Cardiac fibroblast (primary cell): ENCODE measurements at regions not wholly inside any gene's neighbourhood (a gene's known extent, or its start where the extent isn't known, plus 50 kb on each side); places are given as distances from the start of the nearest gene placed in this dataset.

ENCODE experiments used
- DNase-seq, 2 donors: peaks; one replicate each; pipeline versions ENCODE4 v3.0.0 to v3.0.0-alpha.2; 2010; ENCODE audit warnings: low read depth in 2 of 2
- H3K4me3 ChIP-seq, 2 donors: replicated peaks in 1 of 2; 1 replicate in 1 of 2; 2 replicates in 1 of 2; pipeline ENCODE4 v1.5.1; 2011; ENCODE audit warnings: low read depth in 2 of 2, low read length in 2 of 2, mild to moderate bottlenecking in 2 of 2, moderate library complexity in 1 of 2
- TF ChIP-seq, protein P1 (sequence below): IDR thresholded peaks from one replicate; pipeline ENCODE4 v1.5.1; 2011; ENCODE audit warnings: low read depth, mild to moderate bottlenecking, low read length, inconsistent platforms

DNA sequence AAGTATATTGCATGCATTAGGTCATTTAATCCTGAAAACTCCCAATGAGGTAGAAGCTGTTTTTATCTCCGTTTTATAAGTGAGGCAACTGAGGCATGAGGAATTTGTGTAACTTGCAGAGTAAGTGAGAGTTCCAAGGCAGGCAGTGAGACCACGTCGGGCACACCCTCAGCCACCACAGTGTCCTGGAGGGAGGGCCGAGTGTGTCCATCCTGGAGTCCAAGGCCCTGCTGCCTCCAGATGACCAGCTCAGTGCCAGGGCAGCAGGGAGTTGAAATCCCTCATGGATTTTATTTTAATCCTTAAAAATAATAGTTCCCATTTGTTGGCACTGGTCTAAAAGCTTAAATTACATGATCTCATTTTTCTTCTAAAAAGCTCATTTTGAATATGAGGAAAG lies 104.6 kb upstream of the SMIM23 start:
- TF ChIP-seq, protein P1, sequence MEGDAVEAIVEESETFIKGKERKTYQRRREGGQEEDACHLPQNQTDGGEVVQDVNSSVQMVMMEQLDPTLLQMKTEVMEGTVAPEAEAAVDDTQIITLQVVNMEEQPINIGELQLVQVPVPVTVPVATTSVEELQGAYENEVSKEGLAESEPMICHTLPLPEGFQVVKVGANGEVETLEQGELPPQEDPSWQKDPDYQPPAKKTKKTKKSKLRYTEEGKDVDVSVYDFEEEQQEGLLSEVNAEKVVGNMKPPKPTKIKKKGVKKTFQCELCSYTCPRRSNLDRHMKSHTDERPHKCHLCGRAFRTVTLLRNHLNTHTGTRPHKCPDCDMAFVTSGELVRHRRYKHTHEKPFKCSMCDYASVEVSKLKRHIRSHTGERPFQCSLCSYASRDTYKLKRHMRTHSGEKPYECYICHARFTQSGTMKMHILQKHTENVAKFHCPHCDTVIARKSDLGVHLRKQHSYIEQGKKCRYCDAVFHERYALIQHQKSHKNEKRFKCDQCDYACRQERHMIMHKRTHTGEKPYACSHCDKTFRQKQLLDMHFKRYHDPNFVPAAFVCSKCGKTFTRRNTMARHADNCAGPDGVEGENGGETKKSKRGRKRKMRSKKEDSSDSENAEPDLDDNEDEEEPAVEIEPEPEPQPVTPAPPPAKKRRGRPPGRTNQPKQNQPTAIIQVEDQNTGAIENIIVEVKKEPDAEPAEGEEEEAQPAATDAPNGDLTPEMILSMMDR: no peak
- no peak for DNase-seq
- no peak overlapping the region for H3K4me3 ChIP-seq

GRCh38 chr5:171681677-171682076 lies 103.9 kb upstream of the SMIM23 start:
- DNase-seq: peak in 1 of 2 donors; percentile 40
- TF ChIP-seq, protein P1: no peak
- H3K4me3 ChIP-seq: no peak overlapping the region

DNA sequence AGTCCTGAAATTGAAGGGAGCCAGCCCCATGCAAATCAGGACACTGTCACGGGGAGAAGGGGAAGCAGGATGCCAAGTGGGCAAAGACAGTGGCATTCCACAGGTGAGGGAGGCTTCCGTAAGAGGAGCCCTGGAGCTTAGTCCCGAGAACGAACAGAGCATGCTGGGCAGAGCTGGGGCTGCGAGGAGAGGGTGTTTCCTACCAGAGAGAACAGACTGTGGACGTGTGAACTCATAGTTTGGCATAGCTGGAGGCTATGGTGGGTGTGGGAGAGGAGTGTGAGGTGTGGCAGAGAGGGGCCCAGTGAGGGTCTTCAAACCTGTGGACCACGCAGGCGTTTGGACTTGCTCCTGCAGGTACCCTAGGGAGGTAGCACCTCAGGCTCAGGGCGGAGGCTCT lies 102.8 kb upstream of the SMIM23 start:
- DNase-seq: no peak
- TF ChIP-seq, protein P1: no peak
- no peak overlapping the region for H3K4me3 ChIP-seq

DNA sequence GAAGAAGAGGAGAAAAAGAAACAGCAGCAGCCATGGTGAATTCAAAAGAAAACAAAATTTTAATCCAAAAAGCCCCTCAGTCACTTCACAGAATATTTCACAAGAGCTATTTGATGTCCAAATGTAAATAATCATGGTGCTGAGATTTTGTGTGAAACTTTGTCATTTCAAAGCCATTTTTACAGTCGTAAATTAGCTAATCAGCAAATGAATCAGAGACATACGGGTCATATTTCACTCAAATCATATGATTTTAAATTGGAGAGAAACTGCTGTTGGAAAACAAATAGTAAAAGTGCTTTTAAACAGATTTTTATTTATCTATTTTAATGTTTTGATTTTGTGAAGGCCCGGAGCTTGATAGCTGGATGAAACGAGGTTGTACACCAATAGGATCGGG lies 101.4 kb upstream of the SMIM23 start:
- TF ChIP-seq, protein P1: no peak
- H3K4me3 ChIP-seq: no peak overlapping the region
- no peak for DNase-seq

DNA sequence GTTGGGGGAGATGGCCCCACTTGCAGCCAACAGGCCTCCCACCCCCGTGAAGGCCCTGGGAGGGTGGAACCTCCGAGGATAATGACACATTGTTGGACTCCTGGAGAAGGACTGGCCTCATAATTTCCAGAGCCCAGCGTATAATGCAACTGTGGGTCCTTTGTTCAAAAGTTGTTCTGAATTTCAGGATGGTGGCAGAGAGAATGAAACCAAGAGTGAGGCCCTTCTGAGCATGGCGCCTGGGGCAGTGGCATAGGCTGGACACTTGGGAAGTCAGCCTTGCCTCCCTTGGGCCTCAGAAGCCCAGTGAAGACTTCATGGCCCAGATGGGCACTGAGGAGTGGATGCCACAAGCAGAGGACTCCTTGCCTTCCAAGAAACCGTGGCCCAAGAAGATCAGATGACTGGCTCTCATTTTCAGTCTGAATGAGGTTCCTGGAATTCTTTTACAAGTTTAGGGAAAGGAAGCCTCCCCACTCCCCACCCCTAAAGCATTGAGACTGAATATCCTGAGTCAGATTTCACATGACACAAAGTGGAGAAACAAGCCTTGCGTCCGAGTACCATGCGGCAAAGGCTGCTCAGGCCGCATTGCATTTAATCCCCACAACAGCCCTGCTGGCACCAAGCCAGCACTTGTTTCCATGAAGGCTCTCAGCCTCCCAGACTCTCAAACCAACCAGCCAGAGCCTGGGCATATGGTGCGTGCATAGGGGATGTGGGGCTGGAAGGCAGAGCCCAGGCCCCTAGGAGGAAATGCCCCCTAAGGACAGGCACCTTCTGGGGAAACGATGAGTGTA lies 96.7 kb upstream of the SMIM23 start:
- no peak overlapping the region for H3K4me3 ChIP-seq
- no peak for DNase-seq
- TF ChIP-seq, protein P1: no peak

DNA sequence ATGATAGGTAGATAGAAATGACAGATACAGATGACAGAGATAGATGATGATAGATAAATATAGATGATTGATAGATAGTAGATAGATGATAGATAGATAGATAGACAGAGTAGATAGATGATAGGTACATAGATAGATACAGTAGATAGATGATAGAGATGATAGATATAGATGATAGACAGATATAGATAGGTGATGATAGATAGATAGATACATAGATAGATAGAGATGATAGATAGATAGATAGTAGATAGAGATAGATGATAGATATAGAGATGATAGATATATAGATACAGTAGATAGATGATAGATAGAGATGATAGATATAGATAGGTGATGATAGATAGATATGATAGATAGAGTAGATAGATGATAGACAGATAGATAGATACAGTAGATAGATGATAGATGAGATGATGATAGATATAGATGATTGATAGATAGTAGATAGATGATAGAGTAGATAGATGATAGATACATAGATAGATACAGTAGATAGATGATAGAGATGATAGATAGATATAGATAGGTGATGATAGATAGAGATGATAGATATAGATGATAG lies 95.7 kb upstream of the SMIM23 start:
- no peak for DNase-seq
- no peak overlapping the region for H3K4me3 ChIP-seq
- TF ChIP-seq, protein P1: no peak
